DND-41 (cell line): ENCODE measurements at regions not wholly inside any gene's neighbourhood (a gene's known extent, or its start where the extent isn't known, plus 50 kb on each side); places are given as distances from the start of the nearest gene placed in this dataset.

Source experiments
- EZH2 ChIP-seq: IDR thresholded peaks from 3 replicates; pipeline ENCODE4 v1.6.1; 2012; ENCODE audit warnings: borderline replicate concordance, low read depth, mild to moderate bottlenecking, moderate library complexity, low read length, inconsistent platforms; ENCODE audit not compliant: severe bottlenecking
- TF ChIP-seq, protein P1 (sequence below): IDR thresholded peaks from 2 replicates; pipeline ENCODE4 v1.5.1; 2012; ENCODE audit warnings: borderline replicate concordance, low read length, moderate library complexity, mild to moderate bottlenecking; ENCODE audit not compliant: poor library complexity, severe bottlenecking; ENCODE audit errors: extremely low read depth

DNA sequence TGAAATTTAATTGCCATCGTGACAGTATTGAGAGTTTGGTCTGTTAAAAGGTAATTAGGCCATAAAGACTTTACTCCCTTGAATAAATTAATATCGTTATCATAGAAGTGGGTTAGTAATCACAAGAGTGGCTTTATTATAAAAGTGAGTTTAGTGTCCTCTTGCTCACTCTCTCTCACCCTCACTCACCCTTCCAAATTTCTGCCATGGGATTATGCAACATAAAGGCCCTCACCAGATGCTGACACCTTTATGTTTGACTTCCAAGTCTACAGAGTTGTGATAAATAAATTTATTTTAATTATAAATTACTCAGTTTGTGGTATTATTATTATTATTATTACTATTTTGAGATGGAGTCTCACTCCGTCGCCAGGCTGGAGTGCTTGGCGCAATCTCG, 1070.8 kb downstream of the PCDH18 start:
- TF ChIP-seq, protein P1, sequence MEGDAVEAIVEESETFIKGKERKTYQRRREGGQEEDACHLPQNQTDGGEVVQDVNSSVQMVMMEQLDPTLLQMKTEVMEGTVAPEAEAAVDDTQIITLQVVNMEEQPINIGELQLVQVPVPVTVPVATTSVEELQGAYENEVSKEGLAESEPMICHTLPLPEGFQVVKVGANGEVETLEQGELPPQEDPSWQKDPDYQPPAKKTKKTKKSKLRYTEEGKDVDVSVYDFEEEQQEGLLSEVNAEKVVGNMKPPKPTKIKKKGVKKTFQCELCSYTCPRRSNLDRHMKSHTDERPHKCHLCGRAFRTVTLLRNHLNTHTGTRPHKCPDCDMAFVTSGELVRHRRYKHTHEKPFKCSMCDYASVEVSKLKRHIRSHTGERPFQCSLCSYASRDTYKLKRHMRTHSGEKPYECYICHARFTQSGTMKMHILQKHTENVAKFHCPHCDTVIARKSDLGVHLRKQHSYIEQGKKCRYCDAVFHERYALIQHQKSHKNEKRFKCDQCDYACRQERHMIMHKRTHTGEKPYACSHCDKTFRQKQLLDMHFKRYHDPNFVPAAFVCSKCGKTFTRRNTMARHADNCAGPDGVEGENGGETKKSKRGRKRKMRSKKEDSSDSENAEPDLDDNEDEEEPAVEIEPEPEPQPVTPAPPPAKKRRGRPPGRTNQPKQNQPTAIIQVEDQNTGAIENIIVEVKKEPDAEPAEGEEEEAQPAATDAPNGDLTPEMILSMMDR, result no peak
- no peak for TF ChIP-seq EZH2
